GM10248 (cell line): ENCODE measurements at regions not wholly inside any gene's neighbourhood (a gene's known extent, or its start where the extent isn't known, plus 50 kb on each side); places are given as distances from the start of the nearest gene placed in this dataset.

Experiments
- CTCF ChIA-PET: fragments of 300-600 bp; sonication (Branson Sonifier 250); formaldehyde crosslinking; extraction: SDS; loops from one replicate; lab custom pipeline; 2021; ENCODE audit warnings: antibody characterized with exemption; lab: Yijun Ruan, JAX
- POLR2A ChIA-PET: fragments of 350-650 bp; sonication (Branson Sonifier 250); formaldehyde crosslinking; extraction: SDS; loops from one replicate; lab custom pipeline; 2020; ENCODE audit warnings: antibody characterized with exemption; lab: Yijun Ruan, JAX
- DNase-seq: peaks from one replicate; pipeline ENCODE4 v3.0.0; 2012; ENCODE audit errors: extremely low spot score
- CTCF ChIP-seq: IDR thresholded peaks from 2 replicates; pipeline ENCODE4 v1.5.1; 2012; ENCODE audit warnings: mild to moderate bottlenecking, low read depth; ENCODE audit errors: extremely low read depth, missing control alignments, control extremely low read depth

DNA sequence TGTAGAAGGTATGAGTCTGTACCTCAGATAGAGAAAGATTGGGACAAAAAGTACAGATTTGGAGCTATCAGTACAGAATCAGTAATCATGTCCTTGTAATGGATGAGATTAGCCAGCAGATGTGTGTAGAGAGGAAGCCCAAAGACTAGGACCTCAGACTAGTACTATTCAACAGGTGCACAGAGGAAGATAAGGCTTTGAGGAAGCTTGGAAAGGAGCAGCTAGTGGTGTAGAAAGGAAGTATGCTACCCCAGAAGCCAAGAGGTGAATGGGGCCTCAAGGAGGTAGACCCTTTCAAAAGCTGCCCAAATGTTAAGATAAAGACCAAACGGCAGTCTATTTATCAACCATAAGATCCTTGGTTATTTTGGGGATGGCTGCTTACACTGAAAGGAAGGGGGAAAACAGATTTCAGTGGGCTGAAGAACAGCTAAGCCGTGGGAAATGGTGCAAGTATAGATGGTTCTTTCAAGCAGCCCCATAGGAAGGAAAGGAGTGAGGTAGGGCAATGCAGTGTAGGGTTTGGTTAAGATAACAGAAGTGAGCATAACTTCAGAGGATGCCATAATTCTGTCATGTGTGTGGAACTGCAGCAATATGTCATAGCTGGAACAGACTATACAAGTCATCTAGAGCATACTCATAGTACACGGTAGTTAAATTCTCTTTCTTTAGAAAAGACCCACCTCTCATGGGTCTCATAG lies 221.7 kb downstream of the HHIPL2 start:
- no peak for TF ChIP-seq CTCF
- DNase-seq = no peak
- CTCF ChIA-PET = interaction anchor here (1.9 kb wide), 1 partner anchor 59 kb away, joined by 3 read pairs; no protein-coding TSS in a partner anchor
- POLR2A ChIA-PET = no interaction called here

DNA sequence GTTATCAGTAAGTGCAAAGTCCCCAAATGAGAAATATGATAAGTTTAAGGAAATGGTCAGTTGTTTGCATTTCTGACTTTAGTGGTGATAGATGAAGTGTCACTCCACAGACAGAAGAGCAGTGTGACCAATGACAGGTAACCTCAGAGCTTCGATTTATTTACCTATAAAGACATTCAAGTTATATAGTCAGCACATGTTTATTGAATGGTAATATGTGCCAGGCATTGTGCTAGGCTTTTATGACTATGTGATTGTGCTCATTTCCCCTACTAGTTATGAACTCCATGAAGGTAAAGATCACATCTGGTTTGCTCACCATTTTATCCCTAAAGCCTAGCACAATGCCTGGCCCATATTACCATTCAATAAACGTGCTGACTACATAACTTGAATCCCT lies 222.4 kb downstream of the HHIPL2 start:
- CTCF ChIA-PET = no interaction called here

GRCh38 chr1:222314839-222315238 lies 233.1 kb downstream of the HHIPL2 start:
- POLR2A ChIA-PET = no interaction called here
- CTCF ChIA-PET = no interaction called here
- no peak for DNase-seq
- TF ChIP-seq CTCF = no peak

More for the DNA sequence above, 222.4 kb downstream of the HHIPL2 start:
- POLR2A ChIA-PET = no interaction called here
- no peak for DNase-seq
- TF ChIP-seq CTCF = no peak

GRCh38 chr1:222310836-222311235 lies 237.1 kb downstream of the HHIPL2 start:
- no peak for DNase-seq
- no peak for TF ChIP-seq CTCF
- ChIA-PET CTCF (no interaction called here), POLR2A (no interaction called here)

DNA sequence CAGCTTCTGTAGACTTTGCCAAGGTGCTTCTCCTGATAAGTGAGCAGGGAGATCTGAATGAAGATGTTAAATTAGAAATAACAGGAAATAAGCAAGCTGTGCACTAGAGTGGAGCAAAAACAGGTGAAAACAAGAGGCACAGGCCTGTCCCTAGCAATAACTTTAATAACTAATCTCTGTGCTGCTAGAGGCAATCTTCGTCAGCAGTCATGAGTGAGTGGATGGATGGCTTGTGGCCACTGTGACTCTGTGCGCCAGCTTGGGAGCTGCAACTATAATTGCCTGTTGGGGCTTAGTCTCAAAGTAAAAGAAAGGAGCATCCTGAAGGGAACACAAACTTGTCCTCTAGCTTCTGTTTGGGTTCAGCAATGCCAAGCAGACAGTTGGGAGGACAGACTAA lies 240.3 kb downstream of the HHIPL2 start:
- ChIA-PET CTCF (interaction anchor here (1.2 to 1.3 kb wide), 2 partner anchors 9 to 11 kb away, joined by 3 read pairs; no protein-coding TSS in a partner anchor), POLR2A (no interaction called here)
- TF ChIP-seq CTCF = no peak
- no peak for DNase-seq

- no peak for TF ChIP-seq CTCF
- DNase-seq = no peak
- CTCF ChIA-PET = interaction anchor here (1.2 to 1.3 kb wide), 2 partner anchors 8 to 12 kb away, joined by 3 read pairs; no protein-coding TSS in a partner anchor
- POLR2A ChIA-PET = no interaction called here
Measured at GRCh38 chr1:222306512-222306911, 241.4 kb downstream of the HHIPL2 start.
